ENCODE measurements at regions not wholly inside any gene's neighbourhood (a gene's known extent, or its start where the extent isn't known, plus 50 kb on each side); places are given as distances from the start of the nearest gene placed in this dataset.

- Histone ChIP-seq H2AFZ (ENCODE audit: insufficient read depth, low read depth, low read length, poor library complexity, severe bottlenecking) (no peak overlapping the region), H3K79me2 (ENCODE audit: insufficient read depth, low read length) (no peaks in the 10 kb centered on the region), H3K4me2 (replicated peaks; ENCODE audit: extremely low read depth, low read length, poor library complexity, severe bottlenecking) (no peak overlapping the region), H3K36me3 (replicated peaks in 1 of 2; ENCODE audit: control insufficient read depth in 1 of 2, insufficient read depth in 2 of 2, low read length in 2 of 2) (no peaks in the 10 kb centered on the region), H3K4me1 (ENCODE audit: control insufficient read depth in 1 of 2, insufficient read depth in 2 of 2, low read length in 2 of 2) (no peaks in the 10 kb centered on the region), H3K4me3 (replicated peaks in 1 of 3; ENCODE audit: low read depth in 2 of 3, low read length in 3 of 3) (no peak overlapping the region), H3K27ac (ENCODE audit: low read depth in 1 of 2, low read length in 2 of 2) (no peak overlapping the region), H3K27me3 (ENCODE audit: control insufficient read depth in 2 of 2, insufficient read depth in 2 of 2, low read length in 2 of 2) (no peaks in the 10 kb centered on the region), H4K20me1 (ENCODE audit: insufficient read depth, low read length) (no peaks in the 10 kb centered on the region), H3K9ac (ENCODE audit: insufficient read depth, low read length, poor library complexity, severe bottlenecking) (no peak overlapping the region), H3K9me3 (replicated peaks in 1 of 2; ENCODE audit: control insufficient read depth in 1 of 2, insufficient read depth in 1 of 2, low read length in 2 of 2) (no peaks in the 10 kb centered on the region)
- no peak for TF ChIP-seq CTCF (IDR thresholded peaks at IDR 0.05)
- no peak overlapping the region for H3K4me3 Mint-ChIP-seq
- H3K4me1 Mint-ChIP-seq, result no peaks in the 10 kb centered on the region
- H3K27ac Mint-ChIP-seq, result no peak overlapping the region
- WGBS (ENCODE audit: insufficient coverage), result no CpG with 5 or more reads among the region's 5 CpGs
- no peaks in the 10 kb centered on the region for H3K36me3 Mint-ChIP-seq
- intact Hi-C loops (cut with micrococcal nuclease), result no loop called here
- H3K27me3 Mint-ChIP-seq (ENCODE audit: low read depth in 3 of 3), result no peaks in the 10 kb centered on the region
- peaks cover 0 to 4% (median 0%) of the 10 kb centered on the region in 7 donors for H3K9me3 Mint-ChIP-seq
- DNase-seq, result no peak
Measured at GRCh38 chr6:90778417-90779203, 191.7 kb upstream of the MAP3K7 start.

DNA sequence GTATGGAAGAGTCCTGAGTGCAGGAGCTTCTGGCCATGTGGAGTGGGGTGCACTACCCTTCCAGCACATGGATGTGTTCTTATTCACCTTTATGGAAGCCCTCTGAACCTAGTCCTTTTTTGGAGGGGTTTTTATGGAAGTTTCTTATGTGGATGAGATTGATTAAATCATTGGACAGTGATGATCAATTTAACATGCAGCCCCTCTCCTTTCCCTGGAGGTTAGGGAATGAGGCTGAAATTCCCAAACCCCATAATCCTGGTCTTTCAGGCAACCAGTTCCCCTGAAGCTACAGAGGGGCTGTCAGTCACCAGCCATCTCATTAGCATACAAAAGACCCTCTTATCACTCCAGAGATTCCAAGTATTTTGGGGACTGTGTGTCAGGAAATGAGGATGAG, 183.9 kb upstream of the MAP3K7 start:
- H3K4me3 Mint-ChIP-seq, result no peak overlapping the region
- Histone ChIP-seq H3K36me3 (replicated peaks in 1 of 2; ENCODE audit: control insufficient read depth in 1 of 2, insufficient read depth in 2 of 2, low read length in 2 of 2) (no peaks in the 10 kb centered on the region), H3K4me1 (ENCODE audit: control insufficient read depth in 1 of 2, insufficient read depth in 2 of 2, low read length in 2 of 2) (no peaks in the 10 kb centered on the region), H3K4me3 (replicated peaks in 1 of 3; ENCODE audit: low read depth in 2 of 3, low read length in 3 of 3) (no peak overlapping the region), H3K4me2 (replicated peaks; ENCODE audit: extremely low read depth, low read length, poor library complexity, severe bottlenecking) (no peak overlapping the region), H3K27ac (ENCODE audit: low read depth in 1 of 2, low read length in 2 of 2) (no peak overlapping the region), H2AFZ (ENCODE audit: insufficient read depth, low read depth, low read length, poor library complexity, severe bottlenecking) (no peak overlapping the region), H4K20me1 (ENCODE audit: insufficient read depth, low read length) (no peaks in the 10 kb centered on the region), H3K79me2 (ENCODE audit: insufficient read depth, low read length) (no peaks in the 10 kb centered on the region), H3K9me3 (replicated peaks in 1 of 2; ENCODE audit: control insufficient read depth in 1 of 2, insufficient read depth in 1 of 2, low read length in 2 of 2) (no peaks in the 10 kb centered on the region), H3K9ac (ENCODE audit: insufficient read depth, low read length, poor library complexity, severe bottlenecking) (no peak overlapping the region), H3K27me3 (ENCODE audit: control insufficient read depth in 2 of 2, insufficient read depth in 2 of 2, low read length in 2 of 2) (no peaks in the 10 kb centered on the region)
- no peaks in the 10 kb centered on the region for H3K4me1 Mint-ChIP-seq
- H3K27ac Mint-ChIP-seq, result no peak overlapping the region
- intact Hi-C loops (cut with micrococcal nuclease), result no loop called here
- peaks cover 0 to 3% (median 0%) of the 10 kb centered on the region in 7 donors for H3K9me3 Mint-ChIP-seq
- TF ChIP-seq CTCF (IDR thresholded peaks at IDR 0.05), result no peak
- DNase-seq, result no peak
- peaks cover 0 to 2% (median 0%) of the 10 kb centered on the region in 3 donors for H3K27me3 Mint-ChIP-seq (ENCODE audit: low read depth in 3 of 3)
- H3K36me3 Mint-ChIP-seq, result no peaks in the 10 kb centered on the region
